GM12873 (cell line): ENCODE measurements at regions not wholly inside any gene's neighbourhood (a gene's known extent, or its start where the extent isn't known, plus 50 kb on each side); places are given as distances from the start of the nearest gene placed in this dataset.

Experiments
- CTCF ChIP-seq: IDR thresholded peaks from 2 replicates; pipeline ENCODE4 v1.5.1; 2012; ENCODE audit warnings: low read depth, mild to moderate bottlenecking, moderate library complexity, low read length, control low read depth; ENCODE audit not compliant: insufficient read depth; ENCODE audit errors: missing control alignments

GRCh38 chr5:99029172-99029571 is 100.4 kb upstream of the CHD1 start:
- TF ChIP-seq CTCF: no peak

GRCh38 chr5:99025298-99026045 is 96.7 kb upstream of the CHD1 start:
- no peak for TF ChIP-seq CTCF

- TF ChIP-seq CTCF: no peak
Observed at GRCh38 chr5:99023330-99023729, 94.5 kb upstream of the CHD1 start.

GRCh38 chr5:99022250-99022649 is 93.4 kb upstream of the CHD1 start:
- TF ChIP-seq CTCF: no peak

- no peak for TF ChIP-seq CTCF
Observed at GRCh38 chr5:99020698-99021048, 91.9 kb upstream of the CHD1 start.

GRCh38 chr5:99019812-99020697 is 91.2 kb upstream of the CHD1 start:
- TF ChIP-seq CTCF: no peak

GRCh38 chr5:99019254-99019653 is 90.4 kb upstream of the CHD1 start:
- TF ChIP-seq CTCF: no peak
